GM23338 (cell line): ENCODE measurements at regions not wholly inside any gene's neighbourhood (a gene's known extent, or its start where the extent isn't known, plus 50 kb on each side); places are given as distances from the start of the nearest gene placed in this dataset.

ENCODE experiments used
- ATAC-seq: fragments of 200-7000 bp; cut with Tn5 transposase; 3 replicates; pipeline ENCODE4 v1.9.1; 2020
- DNase-seq: peaks from one replicate; pipeline ENCODE4 v3.0.0-alpha.2; 2015; ENCODE audit warnings: low spot score
- H2AFZ ChIP-seq: fragments of 200-600 bp; sonication (generic); 2 replicates; pipeline ENCODE4 v1.8.0; 2016; ENCODE audit warnings: antibody characterized with exemption, mild to moderate bottlenecking, moderate library complexity
- H3F3A ChIP-seq: fragments of 200-600 bp; sonication (generic); replicated peaks from 2 replicates; pipeline ENCODE4 v1.8.0; 2017; ENCODE audit warnings: antibody characterized with exemption, mixed run types, low read depth
- H3K27ac ChIP-seq: fragments of 200-600 bp; sonication (generic); 2 replicates; pipeline ENCODE4 v1.6.1; 2016; ENCODE audit warnings: low read depth
- H3K27me3 ChIP-seq: fragments of 200-600 bp; sonication (generic); 2 replicates; pipeline ENCODE4 v1.8.0; 2016; ENCODE audit warnings: mild to moderate bottlenecking, mixed run types, moderate library complexity; ENCODE audit not compliant: insufficient read depth
- H3K36me3 ChIP-seq: fragments of 200-600 bp; sonication (generic); 2 replicates; pipeline ENCODE4 v1.8.0; 2016; ENCODE audit warnings: mild to moderate bottlenecking; ENCODE audit not compliant: insufficient read depth
- H3K4me1 ChIP-seq: fragments of 200-600 bp; sonication (generic); 2 replicates; pipeline ENCODE4 v1.8.0; 2016; ENCODE audit warnings: mild to moderate bottlenecking, moderate library complexity; ENCODE audit not compliant: insufficient read depth
- H3K4me2 ChIP-seq: fragments of 200-600 bp; sonication (generic); 2 replicates; pipeline ENCODE4 v1.7.1; 2017; ENCODE audit warnings: mixed run types
- H3K4me3 ChIP-seq: fragments of 200-600 bp; sonication (generic); 2 replicates; pipeline ENCODE4 v1.6.1; 2016; ENCODE audit warnings: mixed run types
- H3K79me2 ChIP-seq: fragments of 200-600 bp; sonication (generic); replicated peaks from 2 replicates; pipeline ENCODE4 v1.8.0; 2017; ENCODE audit warnings: mild to moderate bottlenecking; ENCODE audit not compliant: insufficient read depth
- H3K9me2 ChIP-seq: fragments of 200-600 bp; sonication (generic); 2 replicates; pipeline ENCODE4 v1.8.0; 2017; ENCODE audit not compliant: insufficient read depth
- H4K20me1 ChIP-seq: fragments of 200-600 bp; sonication (generic); replicated peaks from 2 replicates; pipeline ENCODE4 v1.8.0; 2017; ENCODE audit warnings: mild to moderate bottlenecking; ENCODE audit not compliant: insufficient read depth
- H3K27ac Mint-ChIP-seq: 2 replicates; pipeline ENCODE4 v1.8.0; 2020; ENCODE audit warnings: inconsistent platforms, mild to moderate bottlenecking, moderate library complexity, mixed read lengths
- H3K27me3 Mint-ChIP-seq: 3 replicates; pipeline ENCODE4 v1.8.0; 2022; ENCODE audit warnings: low read depth, mild to moderate bottlenecking, moderate library complexity, mixed read lengths, inconsistent platforms; ENCODE audit not compliant: insufficient read depth, poor library complexity
- H3K36me3 Mint-ChIP-seq: 3 replicates; pipeline ENCODE4 v1.8.0; 2021; ENCODE audit warnings: low read depth, mild to moderate bottlenecking, inconsistent platforms, moderate library complexity, mixed read lengths
- H3K4me1 Mint-ChIP-seq: 3 replicates; pipeline ENCODE4 v1.8.0; 2020; ENCODE audit warnings: mild to moderate bottlenecking, inconsistent platforms, mixed read lengths
- H3K4me3 Mint-ChIP-seq: 3 replicates; pipeline ENCODE4 v1.8.0; 2021; ENCODE audit warnings: moderate library complexity, mild to moderate bottlenecking, inconsistent platforms, mixed read lengths
- H3K9me3 Mint-ChIP-seq: 3 replicates; pipeline ENCODE4 v1.8.0; 2020; ENCODE audit warnings: moderate library complexity, mild to moderate bottlenecking, inconsistent platforms, mixed read lengths
- CREB1 ChIP-seq: fragments of 250-450 bp; sonication (Bioruptor Pico); IDR thresholded peaks from 2 replicates; pipeline ENCODE4 v1.5.0; 2020; ENCODE audit warnings: low read depth, mild to moderate bottlenecking, moderate library complexity
- CTCF ChIP-seq, 2 experiments: fragments of 200-600 bp in 1 of 2; sonication (generic) in 1 of 2; conservative IDR thresholded peaks; 2 replicates each; pipeline versions ENCODE4 v1.5.1 to v1.6.1; 2016 to 2017; ENCODE audit warnings: antibody characterized with exemption in 2 of 2, low read depth in 2 of 2, mild to moderate bottlenecking in 2 of 2, moderate library complexity in 1 of 2
- EZH2phosphoT487 ChIP-seq: fragments of 200-600 bp; sonication (generic); IDR thresholded peaks from one replicate; pipeline ENCODE4 v1.8.1; 2018; ENCODE audit warnings: antibody characterized with exemption; ENCODE audit not compliant: unreplicated experiment
- JUNB ChIP-seq: IDR thresholded peaks from one replicate; pipeline ENCODE4 v1.6.1; 2016; ENCODE audit warnings: antibody characterized with exemption; ENCODE audit not compliant: unreplicated experiment
- POLR2AphosphoS5 ChIP-seq: IDR thresholded peaks from 2 replicates; pipeline ENCODE4 v1.6.1; 2016; ENCODE audit warnings: antibody characterized with exemption, low read depth
- STAT1 ChIP-seq: IDR thresholded peaks from one replicate; pipeline ENCODE4 v1.6.1; 2016; ENCODE audit warnings: antibody characterized with exemption; ENCODE audit not compliant: unreplicated experiment
- ZNF331 ChIP-seq: fragments of 250-450 bp; sonication (Bioruptor Pico); IDR thresholded peaks from 2 replicates; pipeline ENCODE4 v1.5.0; 2020; ENCODE audit warnings: low read depth, mild to moderate bottlenecking, moderate library complexity
- TF ChIP-seq, protein P1 (sequence below): IDR thresholded peaks from 2 replicates; pipeline ENCODE4 v1.6.1; 2016; ENCODE audit warnings: antibody characterized with exemption
- TF ChIP-seq, protein P2 (sequence below): fragments of 250-450 bp; sonication (Bioruptor Pico); IDR thresholded peaks from 2 replicates; pipeline ENCODE4 v1.5.0; 2020; ENCODE audit warnings: mild to moderate bottlenecking, moderate library complexity

DNA sequence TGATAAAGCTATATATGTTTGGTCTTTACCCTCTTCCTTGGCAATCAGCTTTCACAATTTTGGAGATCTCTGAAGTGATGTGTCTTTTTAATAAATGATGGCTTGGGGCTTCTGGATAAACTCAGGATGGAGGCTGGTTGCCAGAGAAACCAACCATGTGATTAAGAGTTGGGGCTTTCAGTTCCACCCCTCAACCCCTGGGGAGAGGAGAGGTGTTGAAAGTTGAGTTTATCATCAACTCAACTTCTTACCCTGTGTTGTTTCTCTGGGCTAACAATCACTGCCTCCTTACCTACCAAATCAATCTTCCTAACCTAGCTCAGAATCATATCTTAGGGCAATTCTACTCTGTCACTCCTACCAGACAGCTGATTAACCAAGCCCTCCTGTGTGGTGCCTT, 735.8 kb downstream of the ZPLD1 start:
- Mint-ChIP-seq H3K4me3 (no peak overlapping the region), H3K27me3 (no peaks in the 10 kb centered on the region), H3K27ac (no peak overlapping the region), H3K36me3 (peaks cover 2% of the 10 kb centered on the region; the same call in 2 of the 3 replicates), H3K9me3 (no peaks in the 10 kb centered on the region; the same call in 2 of the 3 replicates), H3K4me1 (peaks cover 7% of the 10 kb centered on the region)
- Histone ChIP-seq H3K4me1 (no peaks in the 10 kb centered on the region), H3K4me2 (no peak overlapping the region), H3K36me3 (no peaks in the 10 kb centered on the region), H3K9me2 (no peaks in the 10 kb centered on the region), H4K20me1 (no peaks in the 10 kb centered on the region), H3K27me3 (no peaks in the 10 kb centered on the region), H2AFZ (no peak overlapping the region), H3K27ac (no peak overlapping the region), H3K79me2 (no peaks in the 10 kb centered on the region), H3F3A (no peaks in the 10 kb centered on the region), H3K4me3 (no peak overlapping the region)
- no peak for DNase-seq
- TF ChIP-seq ZNF331 (CRISPR knock-in tag), result no peak
- no peak for TF ChIP-seq CTCF (conservative IDR thresholded peaks at IDR 0.05; ENCODE audit: low read depth in 2 of 2)
- no peak for TF ChIP-seq STAT1
- TF ChIP-seq, protein P1, sequence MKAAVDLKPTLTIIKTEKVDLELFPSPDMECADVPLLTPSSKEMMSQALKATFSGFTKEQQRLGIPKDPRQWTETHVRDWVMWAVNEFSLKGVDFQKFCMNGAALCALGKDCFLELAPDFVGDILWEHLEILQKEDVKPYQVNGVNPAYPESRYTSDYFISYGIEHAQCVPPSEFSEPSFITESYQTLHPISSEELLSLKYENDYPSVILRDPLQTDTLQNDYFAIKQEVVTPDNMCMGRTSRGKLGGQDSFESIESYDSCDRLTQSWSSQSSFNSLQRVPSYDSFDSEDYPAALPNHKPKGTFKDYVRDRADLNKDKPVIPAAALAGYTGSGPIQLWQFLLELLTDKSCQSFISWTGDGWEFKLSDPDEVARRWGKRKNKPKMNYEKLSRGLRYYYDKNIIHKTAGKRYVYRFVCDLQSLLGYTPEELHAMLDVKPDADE, result no peak
- no peak for TF ChIP-seq POLR2AphosphoS5
- TF ChIP-seq EZH2phosphoT487, result no peak
- TF ChIP-seq JUNB, result no peak
- TF ChIP-seq, protein P2, sequence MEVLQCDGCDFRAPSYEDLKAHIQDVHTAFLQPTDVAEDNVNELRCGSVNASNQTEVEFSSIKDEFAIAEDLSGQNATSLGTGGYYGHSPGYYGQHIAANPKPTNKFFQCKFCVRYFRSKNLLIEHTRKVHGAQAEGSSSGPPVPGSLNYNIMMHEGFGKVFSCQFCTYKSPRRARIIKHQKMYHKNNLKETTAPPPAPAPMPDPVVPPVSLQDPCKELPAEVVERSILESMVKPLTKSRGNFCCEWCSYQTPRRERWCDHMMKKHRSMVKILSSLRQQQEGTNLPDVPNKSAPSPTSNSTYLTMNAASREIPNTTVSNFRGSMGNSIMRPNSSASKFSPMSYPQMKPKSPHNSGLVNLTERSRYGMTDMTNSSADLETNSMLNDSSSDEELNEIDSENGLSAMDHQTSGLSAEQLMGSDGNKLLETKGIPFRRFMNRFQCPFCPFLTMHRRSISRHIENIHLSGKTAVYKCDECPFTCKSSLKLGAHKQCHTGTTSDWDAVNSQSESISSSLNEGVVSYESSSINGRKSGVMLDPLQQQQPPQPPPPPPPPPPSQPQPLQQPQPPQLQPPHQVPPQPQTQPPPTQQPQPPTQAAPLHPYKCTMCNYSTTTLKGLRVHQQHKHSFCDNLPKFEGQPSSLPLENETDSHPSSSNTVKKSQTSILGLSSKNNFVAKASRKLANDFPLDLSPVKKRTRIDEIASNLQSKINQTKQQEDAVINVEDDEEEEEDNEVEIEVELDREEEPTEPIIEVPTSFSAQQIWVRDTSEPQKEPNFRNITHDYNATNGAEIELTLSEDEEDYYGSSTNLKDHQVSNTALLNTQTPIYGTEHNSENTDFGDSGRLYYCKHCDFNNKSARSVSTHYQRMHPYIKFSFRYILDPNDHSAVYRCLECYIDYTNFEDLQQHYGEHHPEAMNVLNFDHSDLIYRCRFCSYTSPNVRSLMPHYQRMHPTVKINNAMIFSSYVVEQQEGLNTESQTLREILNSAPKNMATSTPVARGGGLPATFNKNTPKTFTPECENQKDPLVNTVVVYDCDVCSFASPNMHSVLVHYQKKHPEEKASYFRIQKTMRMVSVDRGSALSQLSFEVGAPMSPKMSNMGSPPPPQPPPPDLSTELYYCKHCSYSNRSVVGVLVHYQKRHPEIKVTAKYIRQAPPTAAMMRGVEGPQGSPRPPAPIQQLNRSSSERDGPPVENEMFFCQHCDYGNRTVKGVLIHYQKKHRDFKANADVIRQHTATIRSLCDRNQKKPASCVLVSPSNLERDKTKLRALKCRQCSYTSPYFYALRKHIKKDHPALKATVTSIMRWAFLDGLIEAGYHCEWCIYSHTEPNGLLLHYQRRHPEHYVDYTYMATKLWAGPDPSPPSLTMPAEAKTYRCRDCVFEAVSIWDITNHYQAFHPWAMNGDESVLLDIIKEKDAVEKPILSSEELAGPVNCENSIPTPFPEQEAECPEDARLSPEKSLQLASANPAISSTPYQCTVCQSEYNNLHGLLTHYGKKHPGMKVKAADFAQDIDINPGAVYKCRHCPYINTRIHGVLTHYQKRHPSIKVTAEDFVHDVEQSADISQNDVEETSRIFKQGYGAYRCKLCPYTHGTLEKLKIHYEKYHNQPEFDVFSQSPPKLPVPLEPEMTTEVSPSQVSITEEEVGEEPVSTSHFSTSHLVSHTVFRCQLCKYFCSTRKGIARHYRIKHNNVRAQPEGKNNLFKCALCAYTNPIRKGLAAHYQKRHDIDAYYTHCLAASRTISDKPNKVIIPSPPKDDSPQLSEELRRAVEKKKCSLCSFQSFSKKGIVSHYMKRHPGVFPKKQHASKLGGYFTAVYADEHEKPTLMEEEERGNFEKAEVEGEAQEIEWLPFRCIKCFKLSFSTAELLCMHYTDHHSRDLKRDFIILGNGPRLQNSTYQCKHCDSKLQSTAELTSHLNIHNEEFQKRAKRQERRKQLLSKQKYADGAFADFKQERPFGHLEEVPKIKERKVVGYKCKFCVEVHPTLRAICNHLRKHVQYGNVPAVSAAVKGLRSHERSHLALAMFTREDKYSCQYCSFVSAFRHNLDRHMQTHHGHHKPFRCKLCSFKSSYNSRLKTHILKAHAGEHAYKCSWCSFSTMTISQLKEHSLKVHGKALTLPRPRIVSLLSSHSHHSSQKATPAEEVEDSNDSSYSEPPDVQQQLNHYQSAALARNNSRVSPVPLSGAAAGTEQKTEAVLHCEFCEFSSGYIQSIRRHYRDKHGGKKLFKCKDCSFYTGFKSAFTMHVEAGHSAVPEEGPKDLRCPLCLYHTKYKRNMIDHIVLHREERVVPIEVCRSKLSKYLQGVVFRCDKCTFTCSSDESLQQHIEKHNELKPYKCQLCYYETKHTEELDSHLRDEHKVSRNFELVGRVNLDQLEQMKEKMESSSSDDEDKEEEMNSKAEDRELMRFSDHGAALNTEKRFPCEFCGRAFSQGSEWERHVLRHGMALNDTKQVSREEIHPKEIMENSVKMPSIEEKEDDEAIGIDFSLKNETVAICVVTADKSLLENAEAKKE (CRISPR knock-in tag), result no peak
- no peak for TF ChIP-seq CREB1 (CRISPR knock-in tag)
- no peak for ATAC-seq
